Inflammatory macrophage (primary cell): ENCODE measurements at regions not wholly inside any gene's neighbourhood (a gene's known extent, or its start where the extent isn't known, plus 50 kb on each side); places are given as distances from the start of the nearest gene placed in this dataset.
"Not testable (repeated sequence)": the region's sequence is repeated elsewhere in the genome, so short reads cannot be mapped to it uniquely, and the experiment has no call there.

ENCODE experiments used
- DNase-seq, 2 donors: peaks; one replicate each; pipeline ENCODE4 v3.0.0-alpha.2; 2020 to 2022

- DNase-seq, result no peak
These were observed 67.5 kb downstream of the EIF1AY start for GRCh38 chrY:20643055-20643454.

- DNase-seq, result no peak
These were observed 72.7 kb downstream of the EIF1AY start for GRCh38 chrY:20648265-20648664.

DNA sequence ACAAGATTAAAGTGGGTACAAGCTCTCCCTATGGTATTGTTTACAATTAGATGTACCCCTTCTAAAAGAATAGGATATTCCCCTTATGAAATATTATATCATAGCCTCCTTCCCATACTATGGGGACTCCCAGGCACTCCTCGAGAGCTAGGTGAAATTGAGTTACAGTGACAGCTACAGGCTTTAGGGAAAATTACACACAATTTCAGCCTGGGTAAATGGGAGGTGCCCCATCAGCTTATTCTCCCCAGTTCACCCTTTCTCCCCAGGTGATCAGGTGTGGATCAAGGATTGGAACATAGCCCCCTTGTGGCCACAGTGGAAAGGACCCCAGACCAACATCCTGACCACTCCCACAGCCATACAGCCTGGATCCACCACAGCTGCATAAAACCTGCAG is 73.3 kb downstream of the EIF1AY start:
- not testable (repeated sequence) for DNase-seq

DNA sequence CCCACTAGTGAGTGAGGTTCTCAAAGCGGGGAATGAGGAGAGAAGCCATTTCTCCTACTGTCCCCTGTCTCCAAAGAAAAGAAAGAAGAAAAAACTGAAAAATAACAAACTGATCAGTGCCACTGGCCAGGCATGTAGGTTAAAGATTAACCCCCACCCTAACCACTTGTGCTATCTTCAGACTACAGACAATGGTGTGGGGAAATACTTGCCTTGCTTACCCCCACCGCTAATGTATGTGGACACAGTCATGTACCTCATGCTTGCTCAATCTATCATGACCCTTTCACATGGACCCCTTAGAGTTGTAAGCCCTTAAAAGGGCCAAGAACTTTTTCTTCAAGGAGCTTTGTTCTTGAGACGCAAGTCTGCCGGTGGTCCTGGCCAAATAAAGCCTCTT is 75.9 kb downstream of the EIF1AY start:
- DNase-seq, result no peak

DNA sequence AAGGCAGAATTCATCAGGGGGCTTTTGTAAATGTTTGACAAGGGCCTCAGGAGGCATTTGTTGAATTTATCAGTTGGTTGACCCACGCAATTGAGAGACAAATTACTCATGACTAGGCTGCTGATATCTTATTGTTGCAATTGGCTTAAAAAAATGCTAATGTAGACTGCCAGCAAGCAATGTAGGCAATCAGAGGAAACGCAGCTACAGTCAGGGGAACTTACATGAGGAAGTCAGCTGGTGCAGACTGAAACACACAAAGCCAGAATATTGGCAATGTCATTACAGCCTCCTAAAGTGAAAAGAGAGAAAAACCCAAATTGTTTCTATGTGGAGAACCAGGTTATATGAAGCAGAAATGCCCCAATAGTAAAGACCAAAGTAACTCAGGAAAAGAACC is 83.9 kb downstream of the EIF1AY start:
- DNase-seq, result peak; percentile 52 to 66

GRCh38 chrY:20662204-20662603 is 86.6 kb downstream of the EIF1AY start:
- DNase-seq, result no peak

GRCh38 chrY:20664196-20664595 is 88.6 kb downstream of the EIF1AY start:
- DNase-seq, result no peak

GRCh38 chrY:20665357-20665756 is 89.8 kb downstream of the EIF1AY start:
- DNase-seq, result not testable (repeated sequence)

DNA sequence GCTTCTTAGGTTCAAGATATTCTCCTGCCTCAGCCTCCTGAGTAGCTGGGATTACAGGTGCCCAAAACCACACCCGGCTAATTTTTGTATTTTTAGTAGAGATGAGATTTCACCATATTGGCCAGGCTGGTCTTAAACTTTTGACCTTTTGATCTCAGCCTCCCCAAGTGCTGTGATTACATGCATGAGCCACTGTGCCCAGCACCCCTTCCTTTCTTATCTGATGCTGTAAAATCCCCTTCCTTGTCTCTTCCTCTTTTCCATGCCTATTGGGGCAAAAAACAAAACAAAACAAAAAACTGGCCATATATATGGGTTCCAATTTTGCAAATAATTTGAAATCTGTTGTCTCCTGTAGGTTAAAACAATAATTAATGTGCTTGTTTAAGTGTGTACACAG is 74.0 kb upstream of the RPS4Y2 start:
- DNase-seq, result no peak

GRCh38 chrY:20683371-20683770 is 72.5 kb upstream of the RPS4Y2 start:
- DNase-seq, result no peak

DNA sequence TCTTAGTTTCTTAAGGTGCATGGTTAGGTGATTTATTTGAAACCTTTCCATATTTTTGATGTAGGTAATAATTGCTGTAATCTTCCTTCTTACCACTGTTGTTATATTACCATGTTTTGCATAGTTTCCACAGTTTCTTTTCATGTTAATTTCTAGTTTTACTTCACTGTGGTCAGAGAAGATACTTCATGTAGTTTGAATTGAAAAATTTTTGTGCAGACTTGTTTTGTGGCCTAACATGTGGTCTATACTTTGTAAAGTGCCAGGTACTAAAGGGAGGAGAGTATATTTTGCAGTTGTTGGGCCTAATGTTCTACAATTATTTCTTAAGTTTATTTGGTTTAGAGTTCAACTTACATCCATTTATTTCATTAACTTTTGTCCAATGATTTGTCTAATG is 69.2 kb upstream of the RPS4Y2 start:
- no peak for DNase-seq
